HG03432 (cell line): ENCODE measurements at regions not wholly inside any gene's neighbourhood (a gene's known extent, or its start where the extent isn't known, plus 50 kb on each side); places are given as distances from the start of the nearest gene placed in this dataset.
"Not testable (repeated sequence)": the region's sequence is repeated elsewhere in the genome, so short reads cannot be mapped to it uniquely, and the experiment has no call there.

ENCODE experiments used
- ATAC-seq: cut with Tn5 transposase; IDR thresholded peaks from one replicate; pipeline ENCODE4 v1.9.1; 2021; ENCODE audit warnings: mild to moderate bottlenecking, moderate library complexity; ENCODE audit not compliant: unreplicated experiment

- ATAC-seq = no peak
Observed at GRCh38 chr2:22970991-22971390, 414.0 kb upstream of the KLHL29 start.

DNA sequence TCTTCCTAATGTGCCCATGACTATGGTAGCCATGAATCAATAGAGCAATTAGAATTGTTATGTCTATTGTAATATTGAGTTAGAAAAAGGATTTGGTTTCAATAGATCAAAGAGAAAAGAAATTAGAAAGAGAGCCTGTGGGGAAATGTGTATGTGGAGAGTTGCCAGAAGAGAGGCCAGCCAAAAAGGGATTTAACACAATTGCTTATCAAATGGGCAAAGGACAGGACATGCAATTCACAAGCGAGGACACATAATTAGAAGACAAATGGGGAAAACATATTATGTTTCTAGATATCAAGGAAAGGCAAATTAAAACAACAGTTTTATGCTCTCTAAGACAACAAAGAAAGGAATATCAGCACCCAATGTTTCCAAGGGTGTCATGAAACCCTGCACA is 403.2 kb upstream of the KLHL29 start:
- no peak for ATAC-seq

DNA sequence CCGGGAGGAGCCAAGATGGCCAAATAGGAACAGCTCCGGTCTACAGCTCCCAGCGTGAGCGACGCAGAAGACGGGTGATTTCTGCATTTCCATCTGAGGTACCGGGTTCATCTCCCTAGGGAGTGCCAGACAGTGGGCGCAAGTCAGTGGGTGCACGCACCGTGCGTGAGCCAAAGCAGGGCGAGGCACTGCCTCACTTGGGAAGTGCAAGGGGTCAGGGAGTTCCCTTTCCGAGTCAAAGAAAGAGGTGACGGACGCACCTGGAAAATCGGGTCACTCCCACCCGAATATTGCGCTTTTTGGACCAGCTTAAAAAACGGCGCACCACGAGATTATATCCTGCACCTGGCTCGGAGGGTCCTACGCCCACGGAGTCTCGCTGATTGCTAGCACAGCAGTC is 400.8 kb upstream of the KLHL29 start:
- not testable (repeated sequence) for ATAC-seq

DNA sequence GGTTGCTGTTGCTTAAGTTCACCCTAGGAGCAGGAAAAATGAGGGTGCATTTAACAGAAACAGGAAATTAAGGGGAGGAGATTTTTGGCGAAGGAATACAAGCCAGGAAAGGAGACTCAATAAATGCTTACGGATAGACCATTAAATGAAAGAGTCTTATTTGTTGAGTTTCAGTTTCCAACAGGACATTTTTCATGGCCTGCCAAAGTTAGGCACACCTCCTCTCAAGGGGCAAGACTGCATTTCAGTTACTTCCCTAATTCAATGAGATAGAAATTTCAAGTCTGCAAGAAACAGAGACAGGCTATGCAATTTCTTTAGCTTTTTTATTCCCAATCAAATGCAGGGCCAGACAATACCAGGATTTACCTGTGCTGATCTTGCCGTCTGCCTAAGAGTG is 394.7 kb upstream of the KLHL29 start:
- ATAC-seq = no peak

- ATAC-seq = no peak
Observed at GRCh38 chr2:22991844-22992243, 393.1 kb upstream of the KLHL29 start.

- no peak for ATAC-seq
Observed at GRCh38 chr2:22992441-22992840, 392.5 kb upstream of the KLHL29 start.

GRCh38 chr2:22993250-22993649 is 391.7 kb upstream of the KLHL29 start:
- no peak for ATAC-seq

- no peak for ATAC-seq
Observed at GRCh38 chr2:22995576-22995975, 389.4 kb upstream of the KLHL29 start.

DNA sequence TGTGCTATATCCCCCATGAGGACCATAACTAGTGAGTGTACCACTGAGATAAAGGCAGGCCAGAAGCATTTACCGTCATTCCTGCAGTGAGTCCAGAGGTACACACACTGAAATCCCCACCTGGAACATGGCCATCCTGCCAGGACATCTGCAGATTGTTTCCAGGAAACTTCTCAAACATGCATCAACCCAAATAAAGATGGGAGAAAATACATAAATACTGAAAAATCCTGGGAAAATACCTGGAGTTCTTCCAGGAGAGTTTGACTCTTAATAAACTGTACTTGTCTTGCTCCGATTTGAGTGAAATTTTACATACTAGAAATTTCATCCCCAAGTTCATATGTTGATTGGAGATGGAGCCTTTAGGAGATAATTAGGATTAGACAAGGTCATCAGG is 388.1 kb upstream of the KLHL29 start:
- ATAC-seq = no peak

GRCh38 chr2:22998359-22998758 is 386.6 kb upstream of the KLHL29 start:
- no peak for ATAC-seq

DNA sequence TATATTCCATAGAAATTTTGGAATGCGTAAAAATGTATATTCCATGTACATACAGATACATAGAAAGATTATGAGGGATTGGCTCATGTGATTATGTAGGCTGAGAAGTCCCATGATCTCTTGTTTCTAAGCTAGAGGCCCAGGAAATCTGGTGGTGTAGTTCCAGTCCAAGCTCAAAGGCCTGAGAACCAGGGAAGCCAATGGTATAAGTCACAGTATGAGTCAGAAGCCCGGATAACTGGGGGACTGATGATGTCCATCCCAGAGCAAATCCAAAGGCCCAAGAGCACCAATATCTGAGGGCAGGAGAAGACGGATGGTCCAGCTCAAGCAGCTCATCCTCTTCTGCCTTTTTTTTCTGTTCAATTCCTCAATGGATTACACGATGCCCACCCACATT is 385.0 kb upstream of the KLHL29 start:
- no peak for ATAC-seq

GRCh38 chr2:23002234-23002633 is 382.7 kb upstream of the KLHL29 start:
- no peak for ATAC-seq

DNA sequence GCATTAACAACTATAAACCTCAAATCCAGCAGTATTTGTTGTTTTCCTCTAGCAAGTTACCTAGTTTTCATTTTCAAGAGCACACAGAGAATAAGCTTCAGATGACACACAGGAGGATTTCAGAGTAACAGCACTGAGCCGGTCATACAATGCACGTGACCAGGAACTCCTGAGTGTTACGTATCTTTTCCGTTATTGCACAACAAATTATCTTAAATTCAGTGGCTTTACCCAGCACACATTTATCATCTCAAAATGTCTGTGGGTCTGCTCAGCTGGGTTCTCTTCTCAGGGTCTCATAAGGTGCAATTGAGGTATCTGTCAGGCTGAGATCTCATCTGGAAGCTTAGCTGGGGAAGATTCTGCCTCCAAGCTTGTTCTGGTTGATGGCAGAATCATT is 379.5 kb upstream of the KLHL29 start:
- ATAC-seq = no peak

- ATAC-seq = no peak
Observed at GRCh38 chr2:23007631-23008235, 377.2 kb upstream of the KLHL29 start.

DNA sequence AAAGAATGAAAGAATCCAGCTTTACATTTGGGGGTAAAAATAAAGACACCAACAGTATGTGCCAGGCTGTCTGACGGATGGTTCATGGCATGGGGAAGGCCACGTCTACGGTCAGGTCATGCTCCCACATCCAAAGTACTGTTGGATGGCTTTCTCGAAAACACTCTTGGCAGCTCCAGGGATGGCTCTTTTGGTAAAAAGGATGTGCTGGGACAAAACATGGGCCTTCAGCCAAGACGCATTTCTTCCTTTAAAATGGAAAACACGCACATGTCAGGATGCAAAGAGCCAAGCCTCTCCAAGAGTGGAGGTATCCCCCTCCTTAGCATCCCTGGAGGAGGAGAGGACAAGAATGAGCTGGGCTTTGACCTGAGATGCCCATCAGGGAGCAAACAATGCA is 376.5 kb upstream of the KLHL29 start:
- ATAC-seq = no peak

DNA sequence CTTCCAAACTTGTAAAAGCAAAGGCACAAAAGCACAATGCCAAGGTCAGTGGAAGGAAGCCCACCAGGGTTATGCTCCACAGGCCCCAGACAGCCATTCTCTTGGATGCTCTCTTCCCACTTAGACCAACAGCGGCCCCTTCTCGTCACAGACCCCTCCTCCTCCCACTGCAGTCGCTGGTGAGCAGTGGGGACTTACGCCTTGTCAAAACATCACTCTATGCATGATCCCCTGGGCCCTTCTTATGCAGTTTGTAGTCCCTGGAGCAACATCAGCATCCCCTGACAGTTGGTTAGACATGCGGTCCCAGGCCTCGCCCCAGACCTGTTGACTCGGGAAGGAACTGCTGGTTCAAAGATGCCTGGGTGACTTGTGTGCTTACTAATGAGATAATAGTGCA is 376.0 kb upstream of the KLHL29 start:
- no peak for ATAC-seq

- ATAC-seq = no peak
Observed at GRCh38 chr2:23009545-23010149, 375.3 kb upstream of the KLHL29 start.

DNA sequence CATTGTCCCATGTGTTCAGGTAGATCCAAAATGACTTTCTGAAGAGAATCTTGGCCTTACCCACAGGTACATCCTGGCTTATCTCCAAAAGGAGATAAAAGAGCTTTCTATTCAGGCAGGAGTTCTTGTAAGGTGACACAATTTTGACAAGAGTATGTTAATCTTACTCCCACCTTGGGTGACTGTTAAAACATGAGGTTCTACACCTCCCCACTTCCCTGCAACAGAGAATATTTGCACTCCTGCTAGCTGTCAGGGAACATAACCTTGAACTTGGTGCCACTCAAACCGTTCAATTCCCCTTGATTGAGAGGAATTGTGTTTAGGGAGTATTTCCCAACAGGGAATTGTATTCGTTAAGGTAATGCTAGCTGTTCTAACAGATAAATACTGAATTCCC is 372.5 kb upstream of the KLHL29 start:
- ATAC-seq = no peak

GRCh38 chr2:23015651-23016200 is 369.3 kb upstream of the KLHL29 start:
- no peak for ATAC-seq

DNA sequence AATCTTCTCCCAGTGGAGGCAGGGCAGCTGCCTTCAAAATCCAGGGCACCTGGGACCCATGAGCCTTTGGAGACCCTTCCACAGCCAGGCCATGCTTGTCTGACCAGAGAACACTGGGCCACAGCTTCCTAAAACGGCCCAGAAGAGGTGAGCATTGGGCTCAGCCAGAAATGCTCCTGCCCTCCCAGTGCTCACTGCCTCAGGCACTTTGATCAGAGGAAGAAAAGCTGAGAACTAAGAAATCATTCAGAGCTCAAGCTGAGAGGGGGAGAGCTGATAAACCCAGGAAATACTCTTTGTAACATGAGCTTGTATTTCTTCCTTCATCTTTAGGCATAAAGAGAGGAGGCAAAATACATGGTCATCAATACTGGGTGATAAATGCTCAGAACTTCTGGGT is 365.5 kb upstream of the KLHL29 start:
- ATAC-seq = no peak

DNA sequence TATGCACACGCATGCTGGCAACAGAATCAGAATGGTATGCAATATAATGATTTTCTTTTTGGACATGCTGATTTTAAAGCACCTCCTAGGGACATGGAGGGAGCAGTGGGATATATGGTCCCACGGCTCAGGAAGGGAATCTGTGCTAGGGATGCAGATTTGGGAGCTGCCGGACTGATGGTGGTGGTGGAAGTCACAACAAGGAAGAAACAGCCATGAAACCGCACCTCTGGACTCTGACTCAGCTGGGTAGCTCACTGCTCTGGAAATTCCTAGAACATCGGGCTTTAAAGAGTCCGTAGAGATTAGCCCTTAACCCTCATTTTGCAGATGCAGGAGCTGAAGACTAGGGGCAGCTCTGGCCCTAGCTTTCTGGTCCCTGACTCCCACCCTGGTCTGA is 364.3 kb upstream of the KLHL29 start:
- no peak for ATAC-seq

DNA sequence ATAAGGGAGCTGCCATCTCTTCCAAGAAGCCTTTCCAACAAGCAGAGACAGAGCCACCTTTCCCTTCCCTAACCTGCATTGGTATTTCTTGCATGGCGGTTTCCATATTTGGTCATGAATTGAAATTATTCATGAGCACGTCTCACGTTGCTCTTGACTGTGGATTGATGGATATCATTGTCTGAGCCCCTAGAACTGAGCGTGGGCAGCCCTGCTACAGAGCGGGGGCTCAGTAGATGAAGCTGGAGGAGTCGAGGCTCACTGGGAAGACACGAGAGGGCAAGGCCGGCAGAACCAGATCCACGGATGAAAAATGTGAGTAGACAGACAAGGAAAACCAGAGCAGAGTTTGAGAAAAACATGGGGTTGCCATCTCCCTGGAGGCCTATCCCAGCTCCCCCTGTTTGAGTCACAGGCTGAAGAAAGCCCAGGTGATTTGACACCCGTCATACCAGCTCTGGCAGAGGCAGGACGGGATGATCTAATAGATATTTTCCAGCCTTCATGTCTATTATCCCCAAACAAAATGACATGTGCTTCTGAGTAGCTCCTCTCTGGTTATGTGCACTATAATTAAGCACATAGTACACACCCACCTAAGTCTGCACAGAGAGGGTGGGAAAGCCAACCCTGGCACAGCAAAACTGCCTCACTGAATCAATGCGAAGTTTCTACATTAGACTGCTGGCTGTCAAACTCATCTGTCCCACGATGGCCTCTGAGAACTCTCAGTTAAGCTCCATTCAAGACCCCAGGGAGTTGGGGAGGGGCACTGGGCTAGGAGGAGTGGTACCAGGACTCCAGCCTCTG is 363.5 kb upstream of the KLHL29 start:
- ATAC-seq = no peak
